Neural crest cell (in vitro differentiated cells): ENCODE measurements at regions not wholly inside any gene's neighbourhood (a gene's known extent, or its start where the extent isn't known, plus 50 kb on each side); places are given as distances from the start of the nearest gene placed in this dataset.

Source experiments
- DNase-seq: peaks from one replicate; pipeline ENCODE4 v3.0.0; 2021; ENCODE audit warnings: low read depth, mixed read lengths, low spot score
- H3K27ac Mint-ChIP-seq: one replicate; pipeline ENCODE4 v1.8.0; 2021; ENCODE audit warnings: mild to moderate bottlenecking, mixed read lengths; ENCODE audit not compliant: unreplicated experiment
- H3K27me3 Mint-ChIP-seq: 2 replicates; pipeline ENCODE4 v1.8.0; 2021; ENCODE audit warnings: low read depth, mild to moderate bottlenecking, mixed read lengths
- H3K36me3 Mint-ChIP-seq: 2 replicates; pipeline ENCODE4 v1.8.0; 2021; ENCODE audit warnings: low read depth, mild to moderate bottlenecking, mixed read lengths
- H3K4me1 Mint-ChIP-seq: 2 replicates; pipeline ENCODE4 v1.8.0; 2021; ENCODE audit warnings: mixed read lengths
- H3K4me3 Mint-ChIP-seq: one replicate; pipeline ENCODE4 v1.8.0; 2021; ENCODE audit warnings: mild to moderate bottlenecking, mixed read lengths
- H3K9me3 Mint-ChIP-seq: 2 replicates; pipeline ENCODE4 v1.8.0; 2021; ENCODE audit warnings: mixed read lengths
- CTCF ChIP-seq: fragments of 200-600 bp; sonication (generic); conservative IDR thresholded peaks from 2 replicates; pipeline ENCODE4 v1.5.0; 2021; ENCODE audit warnings: antibody characterized with exemption, mild to moderate bottlenecking

GRCh38 chr11:113634940-113635575 is 71.0 kb downstream of the TMPRSS5 start:
- no peak for TF ChIP-seq CTCF
- H3K4me1 Mint-ChIP-seq = no peaks in the 10 kb centered on the region
- H3K27ac Mint-ChIP-seq = no peak overlapping the region
- no peaks in the 10 kb centered on the region for H3K36me3 Mint-ChIP-seq
- DNase-seq = no peak
- peaks cover 5% of the 10 kb centered on the region for H3K27me3 Mint-ChIP-seq
- H3K4me3 Mint-ChIP-seq = no peak overlapping the region
- no peaks in the 10 kb centered on the region for H3K9me3 Mint-ChIP-seq

DNA sequence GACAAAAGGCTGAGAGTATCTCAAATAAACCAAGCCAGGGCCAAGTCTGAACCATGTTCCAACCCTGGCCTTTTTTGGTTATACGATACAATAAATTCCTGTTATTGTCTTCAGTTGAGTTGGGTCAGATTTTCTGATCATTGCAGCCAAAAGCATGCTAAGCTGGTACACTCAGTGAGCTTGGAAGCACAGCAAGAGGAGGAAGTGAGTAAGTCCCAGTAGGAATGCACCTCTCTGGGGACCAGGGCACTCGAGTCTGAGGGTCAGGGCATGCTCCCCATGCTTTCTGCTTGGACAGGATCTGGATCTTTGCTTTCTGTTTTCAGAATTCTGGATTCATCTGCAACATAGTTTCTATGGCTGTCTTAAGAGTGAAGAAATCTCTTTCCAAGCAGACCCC is 73.1 kb downstream of the TMPRSS5 start:
- H3K4me1 Mint-ChIP-seq = no peaks in the 10 kb centered on the region
- DNase-seq = no peak
- no peak overlapping the region for H3K4me3 Mint-ChIP-seq
- no peak overlapping the region for H3K27ac Mint-ChIP-seq
- TF ChIP-seq CTCF = no peak
- no peaks in the 10 kb centered on the region for H3K9me3 Mint-ChIP-seq
- H3K27me3 Mint-ChIP-seq = peaks cover 13% of the 10 kb centered on the region
- no peaks in the 10 kb centered on the region for H3K36me3 Mint-ChIP-seq

GRCh38 chr11:113629562-113629961 is 76.5 kb downstream of the TMPRSS5 start:
- Mint-ChIP-seq H3K27me3 (peaks cover 13% of the 10 kb centered on the region), H3K36me3 (no peaks in the 10 kb centered on the region), H3K4me3 (no peak overlapping the region), H3K4me1 (no peaks in the 10 kb centered on the region), H3K27ac (no peak overlapping the region), H3K9me3 (no peaks in the 10 kb centered on the region)
- DNase-seq = no peak
- TF ChIP-seq CTCF = no peak

DNA sequence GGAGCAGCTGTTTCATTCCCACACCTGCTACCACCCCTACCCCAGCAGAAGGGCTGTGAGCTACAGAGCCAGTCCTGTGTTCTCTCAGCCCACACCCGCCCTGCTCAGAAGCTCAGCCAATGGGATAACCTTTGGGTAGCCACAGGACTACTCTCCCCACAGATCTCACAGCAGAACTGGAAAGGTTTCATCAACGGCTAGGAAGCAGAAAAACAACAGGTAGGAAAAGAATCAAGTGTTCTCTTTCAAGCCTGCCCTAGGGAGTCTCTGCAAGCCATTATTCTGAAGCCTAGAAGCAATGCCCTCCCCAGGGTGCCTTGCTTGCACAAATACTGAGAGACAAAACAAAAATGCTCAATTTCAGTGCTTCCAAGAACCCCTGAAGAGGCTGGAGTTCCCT is 77.2 kb downstream of the TMPRSS5 start:
- H3K4me1 Mint-ChIP-seq = no peaks in the 10 kb centered on the region
- no peaks in the 10 kb centered on the region for H3K9me3 Mint-ChIP-seq
- peaks cover 13% of the 10 kb centered on the region for H3K27me3 Mint-ChIP-seq
- H3K27ac Mint-ChIP-seq = no peak overlapping the region
- no peak overlapping the region for H3K4me3 Mint-ChIP-seq
- no peak for DNase-seq
- H3K36me3 Mint-ChIP-seq = no peaks in the 10 kb centered on the region
- no peak for TF ChIP-seq CTCF

GRCh38 chr11:113627946-113628345 is 78.2 kb downstream of the TMPRSS5 start:
- no peaks in the 10 kb centered on the region for H3K9me3 Mint-ChIP-seq
- H3K27ac Mint-ChIP-seq = no peak overlapping the region
- H3K4me1 Mint-ChIP-seq = no peaks in the 10 kb centered on the region
- H3K4me3 Mint-ChIP-seq = no peak overlapping the region
- peaks cover 13% of the 10 kb centered on the region for H3K27me3 Mint-ChIP-seq
- H3K36me3 Mint-ChIP-seq = no peaks in the 10 kb centered on the region
- no peak for DNase-seq
- no peak for TF ChIP-seq CTCF
